ENCODE measurements at regions not wholly inside any gene's neighbourhood (a gene's known extent, or its start where the extent isn't known, plus 50 kb on each side); places are given as distances from the start of the nearest gene placed in this dataset.

- TF ChIP-seq ZNF264 (CRISPR knock-in tag; IDR thresholded peaks at IDR 0.05) (no peak), ZBTB21 (CRISPR knock-in tag; IDR thresholded peaks at IDR 0.05) (no peak), ZNF407 (CRISPR knock-in tag; IDR thresholded peaks at IDR 0.05; ENCODE audit: not compliant biosample characterization) (no peak), ZUFSP (CRISPR knock-in tag; IDR thresholded peaks at IDR 0.05; ENCODE audit: borderline replicate concordance) (no peak), ZGPAT (CRISPR knock-in tag; IDR thresholded peaks at IDR 0.05) (no peak), POLR2A (IDR thresholded peaks at IDR 0.05; ENCODE audit: insufficient read depth in 1 of 2, low read depth in 2 of 2, low read length in 2 of 2) (no peak), GMEB2 (CRISPR knock-in tag; IDR thresholded peaks at IDR 0.05; ENCODE audit: low read depth) (no peak)
Observed at GRCh38 chr12:71019282-71019831, 98.8 kb upstream of the PTPRR start (continued).
